SK-N-SH (cell line): ENCODE measurements at regions not wholly inside any gene's neighbourhood (a gene's known extent, or its start where the extent isn't known, plus 50 kb on each side); places are given as distances from the start of the nearest gene placed in this dataset.

Source experiments
- CTCF ChIA-PET: fragments of 300-600, 350-600 bp; formaldehyde crosslinking; extraction: SDS; loops from one replicate; lab custom pipeline; 2021; lab: Yijun Ruan, JAX
- POLR2A ChIA-PET: fragments of 350-600 bp; sonication (Branson Sonifier 250); formaldehyde crosslinking; extraction: SDS; loops from one replicate; lab custom pipeline; 2020; ENCODE audit warnings: antibody characterized with exemption, inconsistent platforms; lab: Yijun Ruan, JAX
- DNase-seq: peaks from one replicate; pipeline ENCODE4 v3.0.0; 2012
- H2AFZ ChIP-seq: fragments of 200-600 bp; sonication (generic); 2 replicates; pipeline ENCODE4 v1.8.1; 2016; ENCODE audit warnings: antibody characterized with exemption, mild to moderate bottlenecking, low read depth
- H3F3A ChIP-seq: fragments of 200-600 bp; sonication (generic); replicated peaks from 2 replicates; pipeline ENCODE3; 2016; ENCODE audit warnings: antibody characterized with exemption, mild to moderate bottlenecking; ENCODE audit not compliant: insufficient read depth
- H3K27ac ChIP-seq, 2 experiments: fragments of 200-500 bp in 1 of 2; fragments of 200-600 bp in 1 of 2; sonication (Bioruptor generic) in 1 of 2; sonication (generic), shearing (Covaris generic) in 1 of 2; 2 replicates each; pipeline versions ENCODE4 v1.5.1 to v1.6.1; 2014 to 2016; ENCODE audit warnings: low read depth in 2 of 2, inconsistent platforms in 1 of 2, low read length in 1 of 2, mild to moderate bottlenecking in 1 of 2, mixed read lengths in 1 of 2
- H3K27me3 ChIP-seq: fragments of 200-600 bp; sonication (generic), shearing (Covaris generic); 2 replicates; pipeline ENCODE4 v1.6.1; 2016; ENCODE audit warnings: mixed run types; ENCODE audit not compliant: insufficient read depth
- H3K36me3 ChIP-seq, 2 experiments: fragments of 200-500 bp in 1 of 2; fragments of 200-600 bp in 1 of 2; sonication (Bioruptor generic) in 1 of 2; sonication (generic) in 1 of 2; replicated peaks in 1 of 2; 2 replicates each; pipeline versions ENCODE3 to v1.5.1; 2014 to 2016; ENCODE audit warnings: low read length in 1 of 2, mild to moderate bottlenecking in 1 of 2; ENCODE audit not compliant: insufficient read depth in 2 of 2, control insufficient read depth in 1 of 2
- H3K4me1 ChIP-seq, 2 experiments: fragments of 200-500 bp in 1 of 2; fragments of 200-600 bp in 1 of 2; sonication (Bioruptor generic) in 1 of 2; sonication (generic), shearing (Covaris generic) in 1 of 2; 2 replicates each; pipeline versions ENCODE4 v1.5.1 to v1.6.1; 2014 to 2016; ENCODE audit warnings: low read depth in 1 of 2, low read length in 1 of 2, mixed run types in 1 of 2; ENCODE audit not compliant: insufficient read depth in 2 of 2, control insufficient read depth in 1 of 2
- H3K4me2 ChIP-seq: fragments of 200-600 bp; sonication (generic), shearing (Covaris generic); 2 replicates; pipeline ENCODE4 v1.6.1; 2017; ENCODE audit warnings: mixed run types
- H3K4me3 ChIP-seq, 2 experiments: fragments of 200-500 bp in 1 of 2; fragments of 200-600 bp in 1 of 2; sonication (Bioruptor generic) in 1 of 2; sonication (generic), shearing (Covaris generic) in 1 of 2; 2 replicates each; pipeline versions ENCODE4 v1.5.1 to v1.8.1; 2014 to 2016; ENCODE audit warnings: low read depth in 2 of 2, inconsistent platforms in 1 of 2, low read length in 1 of 2, mild to moderate bottlenecking in 1 of 2, mixed read lengths in 1 of 2, moderate library complexity in 1 of 2
- H3K79me2 ChIP-seq: fragments of 200-600 bp; sonication (generic); 2 replicates; pipeline ENCODE4 v1.8.1; 2017; ENCODE audit warnings: mild to moderate bottlenecking; ENCODE audit not compliant: insufficient read depth
- H3K9ac ChIP-seq: fragments of 200-600 bp; sonication (generic); 2 replicates; pipeline ENCODE4 v1.6.1; 2017; ENCODE audit warnings: mixed run types
- H3K9me2 ChIP-seq: fragments of 200-600 bp; sonication (generic); 2 replicates; pipeline ENCODE4 v1.6.1; 2017; ENCODE audit warnings: mixed run types
- H3K9me3 ChIP-seq: fragments of 200-600 bp; sonication (generic); 2 replicates; pipeline ENCODE4 v1.6.1; 2017; ENCODE audit warnings: mixed run types, mild to moderate bottlenecking, moderate library complexity
- H4K20me1 ChIP-seq: fragments of 200-600 bp; sonication (generic); 2 replicates; pipeline ENCODE4 v1.6.1; 2017; ENCODE audit warnings: mild to moderate bottlenecking, mixed run types; ENCODE audit not compliant: insufficient read depth
- CHD2 ChIP-seq: fragments of 150-350 bp; IDR thresholded peaks from 2 replicates; pipeline ENCODE4 v1.6.1; 2018; ENCODE audit warnings: low read length; ENCODE audit not compliant: partially characterized antibody
- ELF1 ChIP-seq: IDR thresholded peaks from 2 replicates; pipeline ENCODE4 v1.4.0; 2012
- EZH2phosphoT487 ChIP-seq: fragments of 200-600 bp; sonication (generic); IDR thresholded peaks from 2 replicates; pipeline ENCODE4 v1.6.1; 2017; ENCODE audit warnings: low read depth, mixed run types, mild to moderate bottlenecking, antibody characterized with exemption, moderate library complexity, borderline replicate concordance
- NFIC ChIP-seq: IDR thresholded peaks from 2 replicates; pipeline ENCODE4 v1.4.0; 2012; ENCODE audit warnings: borderline replicate concordance
- RAD21 ChIP-seq: IDR thresholded peaks from 2 replicates; pipeline ENCODE4 v1.6.1; 2012; ENCODE audit warnings: mild to moderate bottlenecking, low read length
- RCOR1 ChIP-seq: fragments of 150-350 bp; IDR thresholded peaks from 2 replicates; pipeline ENCODE4 v1.6.1; 2017; ENCODE audit warnings: antibody characterized with exemption, low read length
- RFX5 ChIP-seq: IDR thresholded peaks from 2 replicates; pipeline ENCODE4 v1.6.1; 2012; ENCODE audit warnings: mild to moderate bottlenecking, improper control_type of control experiment, low read length
- RXRA ChIP-seq: IDR thresholded peaks from 2 replicates; pipeline ENCODE4 v1.4.0; 2012; ENCODE audit warnings: low read depth, mild to moderate bottlenecking, borderline replicate concordance
- TAF1 ChIP-seq: IDR thresholded peaks from 2 replicates; pipeline ENCODE4 v1.6.1; 2012; ENCODE audit warnings: low read depth, mild to moderate bottlenecking, low read length, moderate library complexity, borderline replicate concordance
- TCF12 ChIP-seq: IDR thresholded peaks from 2 replicates; pipeline ENCODE4 v1.4.0; 2012
- TEAD4 ChIP-seq: IDR thresholded peaks from 2 replicates; pipeline ENCODE4 v1.4.0; 2012; ENCODE audit warnings: mild to moderate bottlenecking, borderline replicate concordance; ENCODE audit not compliant: insufficient read depth
- WGBS: methylation state at CpG from one replicate; pipeline ENCODE4 v1.1.6; 2017; ENCODE audit warnings: low lambda C conversion rate; 5-methylcytosine and 5-hydroxymethylcytosine counted together
- TF ChIP-seq, protein P1 (sequence below): fragments of 150-350 bp; IDR thresholded peaks from 2 replicates; pipeline ENCODE4 v1.6.1; 2016; ENCODE audit warnings: mild to moderate bottlenecking, low read depth, low read length
- TF ChIP-seq, protein P2 (sequence below): IDR thresholded peaks from 2 replicates; pipeline ENCODE4 v1.4.0; 2012; ENCODE audit warnings: low read depth, borderline replicate concordance
- TF ChIP-seq, protein P3 (sequence below): fragments of 150-350 bp; IDR thresholded peaks from 2 replicates; pipeline ENCODE4 v1.6.1; 2017; ENCODE audit warnings: antibody characterized with exemption, low read length, low read depth, borderline replicate concordance

DNA sequence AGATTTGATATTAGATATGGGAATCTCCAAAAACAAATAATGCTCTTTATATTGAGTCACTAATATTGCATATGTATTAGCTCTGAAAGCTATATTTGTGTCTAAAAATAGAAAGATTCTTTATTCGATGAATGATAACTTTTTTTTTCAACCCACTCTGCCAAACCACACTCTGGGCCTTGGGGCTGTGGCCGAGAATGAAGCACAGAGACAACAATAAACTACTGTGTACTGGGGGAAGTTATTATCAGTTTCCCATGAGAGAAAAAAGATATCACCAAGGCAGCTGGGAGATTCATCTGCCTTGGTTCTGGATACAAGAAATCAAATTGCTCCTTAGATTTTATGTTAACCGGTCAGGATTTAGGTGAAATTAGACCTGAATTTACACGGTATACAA is 762.2 kb downstream of the SUCLG1 start:
- Histone ChIP-seq H3K27ac (no peak overlapping the region), H3K79me2 (no peaks in the 10 kb centered on the region), H3K9me3 (no peaks in the 10 kb centered on the region), H3K4me3 (no peak overlapping the region), H3F3A (no peaks in the 10 kb centered on the region), H3K27me3 (no peaks in the 10 kb centered on the region), H3K4me2 (no peak overlapping the region), H3K36me3 (no peaks in the 10 kb centered on the region), H3K9me2 (no peaks in the 10 kb centered on the region), H4K20me1 (no peaks in the 10 kb centered on the region), H2AFZ (no peak overlapping the region), H3K9ac (no peak overlapping the region), H3K4me1 (no peaks in the 10 kb centered on the region)
- WGBS = 31% methylated on average over 4 of the region's 4 CpGs
- POLR2A ChIA-PET = no interaction called here
- CTCF ChIA-PET = no interaction called here
- TF ChIP-seq TEAD4 = no peak
- TF ChIP-seq NFIC = no peak
- TF ChIP-seq ELF1 = no peak
- TF ChIP-seq, protein P1, sequence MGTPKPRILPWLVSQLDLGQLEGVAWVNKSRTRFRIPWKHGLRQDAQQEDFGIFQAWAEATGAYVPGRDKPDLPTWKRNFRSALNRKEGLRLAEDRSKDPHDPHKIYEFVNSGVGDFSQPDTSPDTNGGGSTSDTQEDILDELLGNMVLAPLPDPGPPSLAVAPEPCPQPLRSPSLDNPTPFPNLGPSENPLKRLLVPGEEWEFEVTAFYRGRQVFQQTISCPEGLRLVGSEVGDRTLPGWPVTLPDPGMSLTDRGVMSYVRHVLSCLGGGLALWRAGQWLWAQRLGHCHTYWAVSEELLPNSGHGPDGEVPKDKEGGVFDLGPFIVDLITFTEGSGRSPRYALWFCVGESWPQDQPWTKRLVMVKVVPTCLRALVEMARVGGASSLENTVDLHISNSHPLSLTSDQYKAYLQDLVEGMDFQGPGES = no peak
- TF ChIP-seq RFX5 = no peak
- no peak for TF ChIP-seq TAF1
- no peak for TF ChIP-seq EZH2phosphoT487
- TF ChIP-seq, protein P2, sequence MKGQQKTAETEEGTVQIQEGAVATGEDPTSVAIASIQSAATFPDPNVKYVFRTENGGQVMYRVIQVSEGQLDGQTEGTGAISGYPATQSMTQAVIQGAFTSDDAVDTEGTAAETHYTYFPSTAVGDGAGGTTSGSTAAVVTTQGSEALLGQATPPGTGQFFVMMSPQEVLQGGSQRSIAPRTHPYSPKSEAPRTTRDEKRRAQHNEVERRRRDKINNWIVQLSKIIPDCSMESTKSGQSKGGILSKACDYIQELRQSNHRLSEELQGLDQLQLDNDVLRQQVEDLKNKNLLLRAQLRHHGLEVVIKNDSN = no peak
- TF ChIP-seq, protein P3, sequence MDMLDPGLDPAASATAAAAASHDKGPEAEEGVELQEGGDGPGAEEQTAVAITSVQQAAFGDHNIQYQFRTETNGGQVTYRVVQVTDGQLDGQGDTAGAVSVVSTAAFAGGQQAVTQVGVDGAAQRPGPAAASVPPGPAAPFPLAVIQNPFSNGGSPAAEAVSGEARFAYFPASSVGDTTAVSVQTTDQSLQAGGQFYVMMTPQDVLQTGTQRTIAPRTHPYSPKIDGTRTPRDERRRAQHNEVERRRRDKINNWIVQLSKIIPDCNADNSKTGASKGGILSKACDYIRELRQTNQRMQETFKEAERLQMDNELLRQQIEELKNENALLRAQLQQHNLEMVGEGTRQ = no peak
- no peak for TF ChIP-seq CHD2
- no peak for DNase-seq

DNA sequence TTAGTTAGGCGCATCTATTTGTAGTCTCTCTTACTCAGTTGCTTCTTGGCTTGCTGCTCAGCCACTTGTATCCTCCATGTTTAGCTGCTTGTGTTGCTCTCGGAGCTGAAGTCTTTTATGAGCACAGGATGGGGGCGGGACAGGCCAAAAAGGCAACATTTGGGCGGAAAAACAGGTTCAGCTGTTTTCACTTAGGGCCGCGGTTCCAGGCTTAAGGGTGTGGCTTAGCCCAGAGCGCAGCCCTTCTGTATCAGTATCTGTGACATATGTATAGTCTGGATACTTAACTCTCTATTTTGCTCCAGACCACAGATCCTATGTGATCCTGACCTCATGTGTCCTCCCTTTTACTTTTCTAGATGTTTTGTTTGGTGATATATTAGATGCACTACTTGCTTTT is 763.5 kb downstream of the SUCLG1 start:
- Histone ChIP-seq H3K4me1 (no peaks in the 10 kb centered on the region), H3K9ac (no peak overlapping the region), H3F3A (no peaks in the 10 kb centered on the region), H4K20me1 (no peaks in the 10 kb centered on the region), H3K27ac (no peak overlapping the region), H3K9me2 (no peaks in the 10 kb centered on the region), H2AFZ (no peak overlapping the region), H3K27me3 (no peaks in the 10 kb centered on the region), H3K36me3 (no peaks in the 10 kb centered on the region), H3K79me2 (no peaks in the 10 kb centered on the region), H3K4me2 (no peak overlapping the region)
- 25% methylated on average over 7 of the region's 7 CpGs for WGBS
- ChIA-PET CTCF (no interaction called here), POLR2A (no interaction called here)
- no peak for TF ChIP-seq TCF12
- TF ChIP-seq RAD21 = no peak
- TF ChIP-seq RCOR1 = no peak
- TF ChIP-seq RXRA = no peak
- TF ChIP-seq, all 33 proteins: peak for 0
- no peak for DNase-seq
- Histone ChIP-seq H3K4me3 (no peak overlapping the region), H3K9me3 (no peaks in the 10 kb centered on the region)
